Loucy (cell line): ENCODE measurements at regions not wholly inside any gene's neighbourhood (a gene's known extent, or its start where the extent isn't known, plus 50 kb on each side); places are given as distances from the start of the nearest gene placed in this dataset.

Source experiments
- H2AFZ ChIP-seq: fragments of 200-600 bp; sonication (generic); 2 replicates; pipeline ENCODE4 v1.6.0; 2016; ENCODE audit warnings: antibody characterized with exemption, mild to moderate bottlenecking, low read length, moderate library complexity
- H3F3A ChIP-seq: fragments of 200-600 bp; 2 replicates; pipeline ENCODE4 v1.6.0; 2016; ENCODE audit warnings: antibody characterized with exemption, low read depth, mild to moderate bottlenecking
- H3K27me3 ChIP-seq: fragments of 200-600 bp; sonication (generic); 2 replicates; pipeline ENCODE4 v1.6.1; 2014; ENCODE audit warnings: low read length, mild to moderate bottlenecking; ENCODE audit not compliant: insufficient read depth, poor library complexity, severe bottlenecking
- H3K36me3 ChIP-seq: fragments of 200-600 bp; sonication (generic); 2 replicates; pipeline ENCODE4 v1.6.1; 2016; ENCODE audit warnings: low read length; ENCODE audit not compliant: insufficient read depth
- H3K4me1 ChIP-seq: fragments of 200-600 bp; sonication (generic); 2 replicates; pipeline ENCODE4 v1.5.1; 2014; ENCODE audit warnings: low read length, mild to moderate bottlenecking; ENCODE audit not compliant: insufficient read depth, poor library complexity, severe bottlenecking
- H3K4me2 ChIP-seq: fragments of 200-600 bp; sonication (generic); 2 replicates; pipeline ENCODE4 v1.6.0; 2014; ENCODE audit warnings: antibody characterized with exemption, low read length, low read depth, mild to moderate bottlenecking; ENCODE audit not compliant: poor library complexity, severe bottlenecking
- H3K4me3 ChIP-seq: fragments of 200-600 bp; sonication (generic); 2 replicates; pipeline ENCODE4 v1.5.1; 2014; ENCODE audit warnings: low read length, mild to moderate bottlenecking, mixed read lengths; ENCODE audit not compliant: poor library complexity, severe bottlenecking
- H3K79me2 ChIP-seq: fragments of 200-600 bp; sonication (generic); 2 replicates; pipeline ENCODE4 v1.6.1; 2014; ENCODE audit warnings: low read length; ENCODE audit not compliant: insufficient read depth
- H3K9ac ChIP-seq: fragments of 200-600 bp; sonication (generic); 2 replicates; pipeline ENCODE4 v1.6.0; 2014; ENCODE audit warnings: mild to moderate bottlenecking, low read depth, low read length, moderate library complexity; ENCODE audit not compliant: poor library complexity, severe bottlenecking
- H3K9me2 ChIP-seq: fragments of 200-600 bp; sonication (generic); replicated peaks from 2 replicates; pipeline ENCODE4 v1.6.1; 2016; ENCODE audit warnings: low read depth, low read length, mixed read lengths
- H3K9me3 ChIP-seq: fragments of 200-600 bp; sonication (generic); 2 replicates; pipeline ENCODE4 v1.6.1; 2014; ENCODE audit warnings: mild to moderate bottlenecking, antibody characterized with exemption, low read length, low read depth; ENCODE audit not compliant: insufficient read depth
- H4K20me1 ChIP-seq: fragments of 200-600 bp; sonication (generic); 2 replicates; pipeline ENCODE4 v1.6.0; 2014; ENCODE audit warnings: antibody characterized with exemption, low read length, mild to moderate bottlenecking; ENCODE audit not compliant: insufficient read depth, poor library complexity, severe bottlenecking
- CTCF ChIP-seq: fragments of 200-600 bp; sonication (generic); conservative IDR thresholded peaks from 2 replicates; pipeline ENCODE4 v1.5.1; 2014; ENCODE audit warnings: mild to moderate bottlenecking, antibody characterized with exemption, low read length
- EZH2phosphoT487 ChIP-seq: fragments of 200-600 bp; IDR thresholded peaks from 2 replicates; pipeline ENCODE4 v1.6.1; 2018; ENCODE audit warnings: antibody characterized with exemption, mild to moderate bottlenecking, moderate library complexity, borderline replicate concordance

- no peak overlapping the region for H2AFZ ChIP-seq
- H3K4me1 ChIP-seq: no peaks in the 10 kb centered on the region
- no peak overlapping the region for H3K4me3 ChIP-seq
- H3K9ac ChIP-seq: no peak overlapping the region
- H3K9me3 ChIP-seq: no peaks in the 10 kb centered on the region
- no peaks in the 10 kb centered on the region for H3K27me3 ChIP-seq
- no peaks in the 10 kb centered on the region for H3K79me2 ChIP-seq
- no peaks in the 10 kb centered on the region for H3K36me3 ChIP-seq
- H3K9me2 ChIP-seq: no peaks in the 10 kb centered on the region
- TF ChIP-seq EZH2phosphoT487 (no peak), CTCF (no peak)
- H3F3A ChIP-seq: no peaks in the 10 kb centered on the region
- H4K20me1 ChIP-seq: no peaks in the 10 kb centered on the region
- H3K4me2 ChIP-seq: no peak overlapping the region
These were observed 69.1 kb downstream of the ACKR3 start for GRCh38 chr2:236638707-236639106.

- Histone ChIP-seq H3K9me2 (no peaks in the 10 kb centered on the region), H3K4me1 (no peaks in the 10 kb centered on the region), H3K9me3 (no peaks in the 10 kb centered on the region), H4K20me1 (no peaks in the 10 kb centered on the region), H3F3A (no peaks in the 10 kb centered on the region), H3K4me3 (no peak overlapping the region), H3K36me3 (no peaks in the 10 kb centered on the region), H3K4me2 (no peak overlapping the region), H2AFZ (no peak overlapping the region), H3K9ac (no peak overlapping the region), H3K79me2 (no peaks in the 10 kb centered on the region), H3K27me3 (no peaks in the 10 kb centered on the region)
- TF ChIP-seq EZH2phosphoT487 (no peak), CTCF (no peak)
These were observed 70.0 kb downstream of the ACKR3 start for GRCh38 chr2:236639461-236640235.

GRCh38 chr2:236641051-236641726 lies 71.6 kb downstream of the ACKR3 start:
- TF ChIP-seq CTCF (no peak), EZH2phosphoT487 (no peak)
- H3F3A ChIP-seq: no peaks in the 10 kb centered on the region
- H3K9ac ChIP-seq: no peak overlapping the region
- H2AFZ ChIP-seq: no peak overlapping the region
- H4K20me1 ChIP-seq: no peaks in the 10 kb centered on the region
- no peaks in the 10 kb centered on the region for H3K27me3 ChIP-seq
- no peaks in the 10 kb centered on the region for H3K9me2 ChIP-seq
- no peaks in the 10 kb centered on the region for H3K36me3 ChIP-seq
- no peaks in the 10 kb centered on the region for H3K9me3 ChIP-seq
- H3K4me2 ChIP-seq: no peak overlapping the region
- no peaks in the 10 kb centered on the region for H3K4me1 ChIP-seq
- no peaks in the 10 kb centered on the region for H3K79me2 ChIP-seq
- H3K4me3 ChIP-seq: no peak overlapping the region
